Colonic mucosa (tissue), 4 donors: ENCODE measurements at regions not wholly inside any gene's neighbourhood (a gene's known extent, or its start where the extent isn't known, plus 50 kb on each side); places are given as distances from the start of the nearest gene placed in this dataset.
"Not testable (repeated sequence)": the region's sequence is repeated elsewhere in the genome, so short reads cannot be mapped to it uniquely, and the experiment has no call there.

ENCODE experiments used
- DNase-seq: peaks from one replicate; pipeline ENCODE4 v3.0.0-alpha.2; 2020
- H3K27ac ChIP-seq: fragments of 200-600 bp; one replicate; pipeline ENCODE4 v1.8.0; 2021
- H3K27me3 ChIP-seq: fragments of 200-600 bp; one replicate; pipeline ENCODE4 v1.8.0; 2021
- H3K36me3 ChIP-seq: fragments of 200-600 bp; one replicate; pipeline ENCODE4 v1.8.0; 2021
- H3K4me1 ChIP-seq: fragments of 200-600 bp; one replicate; pipeline ENCODE4 v1.8.0; 2021; ENCODE audit warnings: mild to moderate bottlenecking
- H3K4me3 ChIP-seq: fragments of 200-600 bp; one replicate; pipeline ENCODE4 v1.8.0; 2021
- H3K9ac ChIP-seq, 2 donors: one replicate each; pipeline ENCODE4 v1.7.0; 2013; ENCODE audit warnings: control low read depth in 2 of 2, low read depth in 2 of 2, low read length in 2 of 2
- H3K9me3 ChIP-seq: fragments of 200-600 bp; one replicate; pipeline ENCODE4 v1.8.0; 2021
- CTCF ChIP-seq: fragments of 200-600 bp; IDR thresholded peaks from one replicate; pipeline ENCODE4 v1.8.0; 2022; ENCODE audit warnings: antibody characterized with exemption, mild to moderate bottlenecking
- intact Hi-C: fragments of 100-400 bp; cut with DNase I; formaldehyde crosslinking; loops from one replicate; pipeline ENCODE4 v1.14.1; 2022
- donor health status: healthy.
- donor health status: DM: no; HTN: no; CAD: no.
- donor health status: DM: no; HTN: no; CAD: no.

- DNase-seq = no peak
- H3K4me1 ChIP-seq = no peaks in the 10 kb centered on the region
- no peak overlapping the region for H3K9ac ChIP-seq
- no peak for TF ChIP-seq CTCF
- no peaks in the 10 kb centered on the region for H3K27me3 ChIP-seq
- intact Hi-C loops = no loop called here
- H3K36me3 ChIP-seq = no peaks in the 10 kb centered on the region
- no peak overlapping the region for H3K27ac ChIP-seq
- no peaks in the 10 kb centered on the region for H3K9me3 ChIP-seq
- no peak overlapping the region for H3K4me3 ChIP-seq
Measured at GRCh38 chr12:114605918-114606317, 78.1 kb downstream of the TBX3 start.

GRCh38 chr12:114604606-114605005 lies 79.4 kb downstream of the TBX3 start:
- no peak for DNase-seq
- Histone ChIP-seq H3K36me3 (no peaks in the 10 kb centered on the region), H3K9ac (no peak overlapping the region), H3K27me3 (no peaks in the 10 kb centered on the region), H3K27ac (no peak overlapping the region), H3K4me3 (no peak overlapping the region), H3K9me3 (no peaks in the 10 kb centered on the region), H3K4me1 (no peaks in the 10 kb centered on the region)
- intact Hi-C loops = no loop called here
- no peak for TF ChIP-seq CTCF

- H3K9ac ChIP-seq, H3K36me3 ChIP-seq, H3K4me3 ChIP-seq, H3K4me1 ChIP-seq, H3K27ac ChIP-seq, H3K9me3 ChIP-seq, DNase-seq, H3K27me3 ChIP-seq, intact Hi-C loops: not testable (repeated sequence)
Measured at GRCh38 chr12:114600584-114600983, 83.4 kb downstream of the TBX3 start.

GRCh38 chr12:114598111-114598510 lies 85.9 kb downstream of the TBX3 start:
- intact Hi-C loops = no loop called here
- H3K27me3 ChIP-seq = no peaks in the 10 kb centered on the region
- DNase-seq = no peak
- H3K36me3 ChIP-seq = no peaks in the 10 kb centered on the region
- H3K9ac ChIP-seq = no peak overlapping the region
- no peak overlapping the region for H3K27ac ChIP-seq
- no peak for TF ChIP-seq CTCF
- H3K4me3 ChIP-seq = no peak overlapping the region
- H3K9me3 ChIP-seq = no peaks in the 10 kb centered on the region
- H3K4me1 ChIP-seq = no peaks in the 10 kb centered on the region

- TF ChIP-seq CTCF = no peak
- no peaks in the 10 kb centered on the region for H3K9me3 ChIP-seq
- no peaks in the 10 kb centered on the region for H3K27me3 ChIP-seq
- no peak overlapping the region for H3K4me3 ChIP-seq
- intact Hi-C loops = no loop called here
- H3K9ac ChIP-seq = no peak overlapping the region
- no peak overlapping the region for H3K27ac ChIP-seq
- H3K4me1 ChIP-seq = no peaks in the 10 kb centered on the region
- no peaks in the 10 kb centered on the region for H3K36me3 ChIP-seq
- DNase-seq = no peak
Measured at GRCh38 chr12:114592946-114593345, 91.0 kb downstream of the TBX3 start.

GRCh38 chr12:114588061-114588460 lies 95.9 kb downstream of the TBX3 start:
- Histone ChIP-seq H3K4me3 (no peak overlapping the region), H3K27me3 (no peaks in the 10 kb centered on the region), H3K9ac (no peak overlapping the region), H3K9me3 (no peaks in the 10 kb centered on the region), H3K4me1 (no peaks in the 10 kb centered on the region), H3K36me3 (no peaks in the 10 kb centered on the region), H3K27ac (no peak overlapping the region)
- TF ChIP-seq CTCF = no peak
- intact Hi-C loops = no loop called here
- DNase-seq = no peak
